Neuron (in vitro differentiated cells): ENCODE measurements at regions not wholly inside any gene's neighbourhood (a gene's known extent, or its start where the extent isn't known, plus 50 kb on each side); places are given as distances from the start of the nearest gene placed in this dataset.

Experiments used
- H2AFZ ChIP-seq: one replicate; pipeline ENCODE4 v1.6.1; 2013; ENCODE audit warnings: low read depth, mild to moderate bottlenecking, inconsistent platforms, low read length, moderate library complexity
- H3K27me3 ChIP-seq: one replicate; pipeline ENCODE4 v1.6.1; 2013; ENCODE audit warnings: low read length; ENCODE audit not compliant: insufficient read depth
- H3K36me3 ChIP-seq: one replicate; pipeline ENCODE4 v1.6.1; 2013; ENCODE audit warnings: low read length; ENCODE audit not compliant: insufficient read depth
- H3K4me1 ChIP-seq: one replicate; pipeline ENCODE4 v1.6.1; 2013; ENCODE audit warnings: low read length; ENCODE audit not compliant: insufficient read depth
- H3K4me3 ChIP-seq: 2 replicates; pipeline ENCODE4 v1.5.1; 2013; ENCODE audit warnings: mild to moderate bottlenecking, low read length, moderate library complexity
- H3K9me3 ChIP-seq: one replicate; pipeline ENCODE4 v1.6.1; 2013; ENCODE audit warnings: low read length

GRCh38 chr6:168875811-168876576 is 377.7 kb downstream of the THBS2 start:
- H3K9me3 ChIP-seq: no peaks in the 10 kb centered on the region
- no peaks in the 10 kb centered on the region for H3K36me3 ChIP-seq
- no peak overlapping the region for H3K4me3 ChIP-seq
- H3K4me1 ChIP-seq: peaks cover 6% of the 10 kb centered on the region
- no peak overlapping the region for H2AFZ ChIP-seq
- H3K27me3 ChIP-seq: no peaks in the 10 kb centered on the region

- no peak overlapping the region for H2AFZ ChIP-seq
- no peak overlapping the region for H3K4me3 ChIP-seq
- H3K9me3 ChIP-seq: no peaks in the 10 kb centered on the region
- no peaks in the 10 kb centered on the region for H3K27me3 ChIP-seq
- H3K4me1 ChIP-seq: peaks cover 6% of the 10 kb centered on the region
- no peaks in the 10 kb centered on the region for H3K36me3 ChIP-seq
Observed at GRCh38 chr6:168874637-168875036, 379.0 kb downstream of the THBS2 start.

GRCh38 chr6:168873278-168874190 is 380.1 kb downstream of the THBS2 start:
- no peaks in the 10 kb centered on the region for H3K36me3 ChIP-seq
- no peaks in the 10 kb centered on the region for H3K9me3 ChIP-seq
- H2AFZ ChIP-seq: no peak overlapping the region
- H3K27me3 ChIP-seq: no peaks in the 10 kb centered on the region
- H3K4me1 ChIP-seq: peaks cover 6% of the 10 kb centered on the region
- no peak overlapping the region for H3K4me3 ChIP-seq

GRCh38 chr6:168871642-168872315 is 381.9 kb downstream of the THBS2 start:
- Histone ChIP-seq H3K4me1 (peaks cover 6% of the 10 kb centered on the region), H3K9me3 (no peaks in the 10 kb centered on the region), H3K4me3 (no peak overlapping the region), H2AFZ (no peak overlapping the region), H3K36me3 (no peaks in the 10 kb centered on the region), H3K27me3 (no peaks in the 10 kb centered on the region)

- Histone ChIP-seq H3K9me3 (no peaks in the 10 kb centered on the region), H3K27me3 (no peaks in the 10 kb centered on the region), H3K4me1 (peaks cover 6% of the 10 kb centered on the region), H3K4me3 (no peak overlapping the region), H3K36me3 (no peaks in the 10 kb centered on the region), H2AFZ (no peak overlapping the region)
Observed at GRCh38 chr6:168870982-168871381, 382.7 kb downstream of the THBS2 start.

GRCh38 chr6:168867247-168868102 is 386.2 kb downstream of the THBS2 start:
- Histone ChIP-seq H3K4me1 (peaks cover 4% of the 10 kb centered on the region), H3K4me3 (no peak overlapping the region), H2AFZ (no peak overlapping the region), H3K27me3 (no peaks in the 10 kb centered on the region), H3K9me3 (no peaks in the 10 kb centered on the region), H3K36me3 (no peaks in the 10 kb centered on the region)

- Histone ChIP-seq H3K4me3 (no peak overlapping the region), H3K36me3 (no peaks in the 10 kb centered on the region), H3K27me3 (no peaks in the 10 kb centered on the region), H3K9me3 (no peaks in the 10 kb centered on the region), H3K4me1 (peaks cover 4% of the 10 kb centered on the region), H2AFZ (no peak overlapping the region)
Observed at GRCh38 chr6:168866534-168866933, 387.1 kb downstream of the THBS2 start.

GRCh38 chr6:168865522-168865921 is 388.1 kb downstream of the THBS2 start:
- Histone ChIP-seq H3K9me3 (no peaks in the 10 kb centered on the region), H2AFZ (no peak overlapping the region)

GRCh38 chr6:168864541-168865460 is 388.8 kb downstream of the THBS2 start:
- Histone ChIP-seq H3K27me3 (no peaks in the 10 kb centered on the region), H2AFZ (no peak overlapping the region), H3K36me3 (no peaks in the 10 kb centered on the region), H3K9me3 (no peaks in the 10 kb centered on the region), H3K4me1 (peaks cover 4% of the 10 kb centered on the region), H3K4me3 (no peak overlapping the region)

More at GRCh38 chr6:168865522-168865921, 388.1 kb downstream of the THBS2 start:
- Histone ChIP-seq H3K36me3 (no peaks in the 10 kb centered on the region), H3K4me3 (no peak overlapping the region), H3K4me1 (peaks cover 4% of the 10 kb centered on the region), H3K27me3 (no peaks in the 10 kb centered on the region)

GRCh38 chr6:168863467-168863866 is 390.2 kb downstream of the THBS2 start:
- H3K36me3 ChIP-seq: no peaks in the 10 kb centered on the region
- no peaks in the 10 kb centered on the region for H3K27me3 ChIP-seq
- no peaks in the 10 kb centered on the region for H3K9me3 ChIP-seq
- no peak overlapping the region for H3K4me3 ChIP-seq
- peaks cover 8% of the 10 kb centered on the region for H3K4me1 ChIP-seq
- H2AFZ ChIP-seq: no peak overlapping the region

- Histone ChIP-seq H3K9me3 (no peaks in the 10 kb centered on the region), H3K4me1 (peaks cover 8% of the 10 kb centered on the region), H2AFZ (no peak overlapping the region), H3K27me3 (no peaks in the 10 kb centered on the region), H3K4me3 (no peak overlapping the region), H3K36me3 (no peaks in the 10 kb centered on the region)
Observed at GRCh38 chr6:168862346-168862980, 391.2 kb downstream of the THBS2 start.
